HepG2 (cell line): ENCODE measurements at regions not wholly inside any gene's neighbourhood (a gene's known extent, or its start where the extent isn't known, plus 50 kb on each side); places are given as distances from the start of the nearest gene placed in this dataset.

Experiments used
- ATAC-seq: fragments of 200-7000 bp; cut with Tn5 transposase; 3 replicates; pipeline ENCODE4 v1.9.1; 2020; ENCODE audit warnings: mild to moderate bottlenecking, moderate library complexity
- BruUV-seq: library from RNA; stranded (reverse); fragments of 400-500 nt; replicated peaks from 2 replicates; lab custom pipeline; 2021; lab: Mats Ljungman, UMichigan
- CTCF ChIA-PET: fragments of 300-600 bp; formaldehyde crosslinking; extraction: SDS; loops from one replicate; lab custom pipeline; 2021; ENCODE audit warnings: low total read pairs, inconsistent platforms, low intra/inter-chr PET ratio; lab: Yijun Ruan, JAX
- POLR2A ChIA-PET: fragments of 350-600 bp; sonication (Branson Sonifier 250); formaldehyde crosslinking; loops from one replicate; lab custom pipeline; 2020; ENCODE audit warnings: antibody characterized with exemption, inconsistent platforms; lab: Yijun Ruan, JAX
- DNase-seq: peaks from one replicate; pipeline ENCODE4 v3.0.0-alpha.2; 2015; ENCODE audit warnings: low spot score
- FAIRE-seq: peaks from 3 replicates; lab custom pipeline; 2011; peaks lifted over from hg19 to GRCh38; lab: Jason Lieb, UNC
- H2AFZ ChIP-seq: one replicate; pipeline ENCODE4 v1.6.1; 2011; ENCODE audit warnings: low read length, inconsistent platforms
- H3K27ac ChIP-seq: fragments of 300-600 bp; 3 replicates; pipeline ENCODE4 v1.8.0; 2011; ENCODE audit warnings: mixed run types, mild to moderate bottlenecking, mixed read lengths, low read length, inconsistent platforms; ENCODE audit not compliant: insufficient read depth; ENCODE audit errors: extremely low read length
- H3K27me3 ChIP-seq, 2 experiments: fragments of 200-600 bp in 1 of 2; 2 replicates in 1 of 2; 3 replicates in 1 of 2; pipeline versions ENCODE4 v1.6.0 to v1.8.0; 2011; ENCODE audit warnings: low read length in 2 of 2, mild to moderate bottlenecking in 2 of 2, moderate library complexity in 2 of 2, inconsistent platforms in 1 of 2; ENCODE audit not compliant: insufficient read depth in 2 of 2, control insufficient read depth in 1 of 2
- H3K36me3 ChIP-seq, 2 experiments: fragments of 200-600 bp in 1 of 2; replicated peaks in 1 of 2; 2 replicates in 1 of 2; 3 replicates in 1 of 2; pipeline versions ENCODE4 v1.5.1 to v1.8.0; 2011; ENCODE audit warnings: low read length in 2 of 2, inconsistent platforms in 1 of 2; ENCODE audit not compliant: insufficient read depth in 2 of 2, control insufficient read depth in 1 of 2
- H3K4me1 ChIP-seq: 2 replicates; pipeline ENCODE4 v1.5.1; 2012; ENCODE audit warnings: low read length, inconsistent platforms; ENCODE audit not compliant: insufficient read depth
- H3K4me2 ChIP-seq: 2 replicates; pipeline ENCODE4 v1.6.0; 2011; ENCODE audit warnings: low read depth, low read length, inconsistent platforms
- H3K4me3 ChIP-seq, 3 experiments: fragments of 200-600 bp in 1 of 3; sonication (generic), shearing (Covaris generic) in 1 of 3; replicated peaks in 1 of 3; 2 replicates each; pipeline ENCODE4 v1.5.1; 2011 to 2016; ENCODE audit warnings: low read length in 3 of 3, inconsistent platforms in 2 of 3, low read depth in 2 of 3, mild to moderate bottlenecking in 2 of 3, control low read depth in 1 of 3, mixed read lengths in 1 of 3; ENCODE audit not compliant: insufficient read depth in 1 of 3
- H3K79me2 ChIP-seq: one replicate; pipeline ENCODE4 v1.6.1; 2011; ENCODE audit warnings: low read length, inconsistent platforms; ENCODE audit not compliant: insufficient read depth
- H3K9ac ChIP-seq: 2 replicates; pipeline ENCODE4 v1.6.0; 2011; ENCODE audit warnings: mild to moderate bottlenecking, low read depth, low read length, inconsistent platforms; ENCODE audit not compliant: insufficient read depth
- H3K9me3 ChIP-seq: 2 replicates; pipeline ENCODE4 v1.5.1; 2012; ENCODE audit warnings: mild to moderate bottlenecking, low read length
- H4K20me1 ChIP-seq: 2 replicates; pipeline ENCODE4 v1.6.0; 2011; ENCODE audit warnings: inconsistent platforms, mild to moderate bottlenecking, low read length, moderate library complexity; ENCODE audit not compliant: insufficient read depth
- BHLHE40 ChIP-seq: IDR thresholded peaks from 2 replicates; pipeline ENCODE4 v1.6.1; 2011; ENCODE audit warnings: low read length, improper control_type of control experiment
- CCAR2 ChIP-seq: fragments of 200-400 bp; formaldehyde crosslinking; optimal IDR thresholded peaks from 2 replicates; pipeline ENCODE3; 2018; ENCODE audit warnings: low read depth, mild to moderate bottlenecking, low read length, moderate library complexity
- CENPX ChIP-seq: sonication (generic); formaldehyde crosslinking; IDR thresholded peaks from 2 replicates; pipeline ENCODE4 v1.9.0; 2021; ENCODE audit warnings: mild to moderate bottlenecking, missing genetic modification reagents, moderate library complexity
- ETV6 ChIP-seq: sonication (generic); formaldehyde crosslinking; conservative IDR thresholded peaks from 2 replicates; pipeline ENCODE4 v1.4.0; 2020; ENCODE audit warnings: missing genetic modification reagents
- HDAC2 ChIP-seq: sonication (generic); formaldehyde crosslinking; IDR thresholded peaks from 2 replicates; pipeline ENCODE4 v1.4.0; 2020; ENCODE audit warnings: missing genetic modification reagents
- JDP2 ChIP-seq: sonication (generic); formaldehyde crosslinking; IDR thresholded peaks from 2 replicates; pipeline ENCODE4 v1.8.1; 2022; ENCODE audit warnings: missing genetic modification reagents, borderline replicate concordance
- KDM1A ChIP-seq: IDR thresholded peaks from 2 replicates; pipeline ENCODE4 v1.6.1; 2016; ENCODE audit warnings: missing compliant biosample characterization
- MIER2 ChIP-seq: IDR thresholded peaks from 2 replicates; pipeline ENCODE4 v1.6.1; 2016; ENCODE audit warnings: missing biosample characterization, missing genetic modification reagents
- MXD4 ChIP-seq: IDR thresholded peaks from 2 replicates; pipeline ENCODE4 v1.6.1; 2016; ENCODE audit warnings: mild to moderate bottlenecking, missing biosample characterization, missing genetic modification reagents
- REXO4 ChIP-seq: sonication (generic); formaldehyde crosslinking; IDR thresholded peaks from 2 replicates; pipeline ENCODE4 v1.8.0; 2022; ENCODE audit warnings: missing genetic modification reagents, mild to moderate bottlenecking, borderline replicate concordance
- ZFP1 ChIP-seq: IDR thresholded peaks from 2 replicates; pipeline ENCODE4 v1.6.1; 2016
- ZKSCAN8 ChIP-seq: IDR thresholded peaks from 2 replicates; pipeline ENCODE4 v1.6.1; 2016; ENCODE audit warnings: borderline replicate concordance, missing genetic modification reagents, missing compliant biosample characterization
- ZMYM2 ChIP-seq: sonication (generic); formaldehyde crosslinking; IDR thresholded peaks from 2 replicates; pipeline ENCODE4 v1.8.0; 2022; ENCODE audit warnings: mild to moderate bottlenecking, missing genetic modification reagents
- ZNF441 ChIP-seq: sonication (generic); formaldehyde crosslinking; IDR thresholded peaks from 2 replicates; pipeline ENCODE4 v1.7.0; 2021; ENCODE audit warnings: missing genetic modification reagents, borderline replicate concordance
- ZNF567 ChIP-seq: sonication (generic); formaldehyde crosslinking; IDR thresholded peaks from 2 replicates; pipeline ENCODE4 v1.8.1; 2023; ENCODE audit warnings: mild to moderate bottlenecking, missing genetic modification reagents, borderline replicate concordance
- WGBS: methylation state at CpG from one replicate; pipeline ENCODE4 v1.1.6; 2017; ENCODE audit warnings: low lambda C conversion rate; 5-methylcytosine and 5-hydroxymethylcytosine counted together
- in situ Hi-C: cut with HindIII; loops from 2 replicates; pipeline ENCODE4 v1.10.0; 2017; ENCODE audit warnings: low pct_unique_long_range_greater_than_20kb; ENCODE audit not compliant: extremely low pct_ligation_motif_present
- intact Hi-C: fragments of 100-400 bp; cut with micrococcal nuclease; formaldehyde crosslinking; loops from one replicate; pipeline ENCODE4 v1.10.0; 2022; ENCODE audit not compliant: unreplicated experiment
- TF ChIP-seq, protein P1 (sequence below), 2 experiments: sonication (generic) in 1 of 2; formaldehyde crosslinking in 1 of 2; IDR thresholded peaks; 2 replicates each; pipeline versions ENCODE4 v1.4.0 to v1.6.1; 2016 to 2020; ENCODE audit warnings: borderline replicate concordance in 1 of 2, low read depth in 1 of 2, mild to moderate bottlenecking in 1 of 2, missing genetic modification reagents in 1 of 2

DNA sequence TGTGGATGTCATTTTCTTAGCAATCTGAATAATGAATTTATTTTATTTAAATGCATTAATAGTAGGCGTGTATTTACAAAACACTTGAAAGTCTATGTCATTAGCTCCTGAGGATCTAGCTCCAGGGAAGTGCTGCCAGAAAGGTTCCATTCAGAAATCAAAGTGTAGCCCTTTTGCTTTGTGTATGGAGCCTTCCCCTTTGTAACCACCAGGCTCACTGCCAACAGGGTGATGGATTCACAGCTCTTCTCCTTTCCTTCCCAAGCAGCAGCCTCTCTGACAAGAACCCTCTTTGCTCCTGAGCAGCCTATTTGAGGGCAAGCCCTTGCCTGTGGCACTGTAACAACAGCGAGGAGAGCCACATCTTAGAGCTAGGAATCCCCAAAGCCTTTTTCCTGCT is 286.0 kb upstream of the RASGEF1B start:
- TF ChIP-seq ETV6 (CRISPR knock-in tag) (no peak), ZMYM2 (CRISPR knock-in tag) (no peak), KDM1A (CRISPR knock-in tag) (no peak), JDP2 (CRISPR knock-in tag) (no peak), ZKSCAN8 (CRISPR knock-in tag) (no peak), ZFP1 (CRISPR knock-in tag) (no peak), ZNF441 (no peak), HDAC2 (CRISPR knock-in tag) (no peak), CCAR2 (no peak), REXO4 (CRISPR knock-in tag) (no peak), MIER2 (CRISPR knock-in tag) (no peak), BHLHE40 (no peak), MXD4 (CRISPR knock-in tag) (no peak), ZNF567 (CRISPR knock-in tag) (no peak), CENPX (CRISPR knock-in tag) (no peak)
- TF ChIP-seq, protein P1, sequence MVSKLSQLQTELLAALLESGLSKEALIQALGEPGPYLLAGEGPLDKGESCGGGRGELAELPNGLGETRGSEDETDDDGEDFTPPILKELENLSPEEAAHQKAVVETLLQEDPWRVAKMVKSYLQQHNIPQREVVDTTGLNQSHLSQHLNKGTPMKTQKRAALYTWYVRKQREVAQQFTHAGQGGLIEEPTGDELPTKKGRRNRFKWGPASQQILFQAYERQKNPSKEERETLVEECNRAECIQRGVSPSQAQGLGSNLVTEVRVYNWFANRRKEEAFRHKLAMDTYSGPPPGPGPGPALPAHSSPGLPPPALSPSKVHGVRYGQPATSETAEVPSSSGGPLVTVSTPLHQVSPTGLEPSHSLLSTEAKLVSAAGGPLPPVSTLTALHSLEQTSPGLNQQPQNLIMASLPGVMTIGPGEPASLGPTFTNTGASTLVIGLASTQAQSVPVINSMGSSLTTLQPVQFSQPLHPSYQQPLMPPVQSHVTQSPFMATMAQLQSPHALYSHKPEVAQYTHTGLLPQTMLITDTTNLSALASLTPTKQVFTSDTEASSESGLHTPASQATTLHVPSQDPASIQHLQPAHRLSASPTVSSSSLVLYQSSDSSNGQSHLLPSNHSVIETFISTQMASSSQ (IDR thresholded peaks at IDR 0.05; ENCODE audit: low read depth): no peak
- TF ChIP-seq, protein P1 (CRISPR knock-in tag; IDR thresholded peaks at IDR 0.05; ENCODE audit: borderline replicate concordance): no peak
- TF ChIP-seq, all 625 proteins: peak for 0
- Histone ChIP-seq H3K79me2 (no peaks in the 10 kb centered on the region), H3K36me3 (no peaks in the 10 kb centered on the region), H3K27me3 (no peaks in the 10 kb centered on the region), H3K4me3 (no peak overlapping the region), H3K27ac (no peak overlapping the region), H3K9ac (no peak overlapping the region), H3K4me1 (no peaks in the 10 kb centered on the region), H3K9me3 (no peaks in the 10 kb centered on the region), H4K20me1 (no peaks in the 10 kb centered on the region), H3K4me2 (no peak overlapping the region), H2AFZ (no peak overlapping the region)
- ATAC-seq (no peak), DNase-seq (no peak), FAIRE-seq (no peak)
- intact Hi-C loops (no loop called here), in situ Hi-C loops (no loop called here)
- no TSS peak for BruUV-seq
- ChIA-PET POLR2A (no interaction called here), CTCF (no interaction called here)
- 3% methylated on average over 2 of the region's 2 CpGs for WGBS
